LNCaP clone FGC (cell line): ENCODE measurements at regions not wholly inside any gene's neighbourhood (a gene's known extent, or its start where the extent isn't known, plus 50 kb on each side); places are given as distances from the start of the nearest gene placed in this dataset.

Experiments
- DNase-seq: peaks from one replicate; pipeline ENCODE4 v3.0.0-alpha.2; 2011; ENCODE audit warnings: low read depth
- H3K4me3 ChIP-seq: 2 replicates; pipeline ENCODE4 v1.5.1; 2011; ENCODE audit warnings: mild to moderate bottlenecking, low read depth, low read length, control low read depth
- CTCF ChIP-seq: IDR thresholded peaks from 2 replicates; pipeline ENCODE4 v1.5.1; 2012; ENCODE audit warnings: mild to moderate bottlenecking; ENCODE audit not compliant: control insufficient read depth, insufficient read depth; ENCODE audit errors: extremely low read depth

DNA sequence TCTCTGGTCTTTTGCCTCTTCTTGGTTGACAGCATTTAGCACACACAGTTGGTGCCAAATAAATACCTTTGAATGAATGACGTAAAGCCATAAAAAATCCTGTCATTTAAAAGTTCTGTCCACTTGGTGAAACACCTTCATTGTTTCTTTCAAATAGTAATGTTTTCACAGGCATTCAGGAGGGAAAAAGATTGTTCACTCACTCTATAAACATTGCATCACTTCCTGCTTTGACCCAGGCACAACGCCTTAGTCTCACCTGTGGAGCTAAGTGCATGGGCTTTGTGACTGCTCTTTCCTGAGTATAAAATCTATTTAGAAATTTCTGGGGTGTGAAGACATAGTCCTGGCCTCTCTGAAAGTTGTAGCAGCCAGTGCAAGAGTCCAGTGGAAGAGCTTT is 88.9 kb upstream of the CXCL14 start:
- no peak for DNase-seq

DNA sequence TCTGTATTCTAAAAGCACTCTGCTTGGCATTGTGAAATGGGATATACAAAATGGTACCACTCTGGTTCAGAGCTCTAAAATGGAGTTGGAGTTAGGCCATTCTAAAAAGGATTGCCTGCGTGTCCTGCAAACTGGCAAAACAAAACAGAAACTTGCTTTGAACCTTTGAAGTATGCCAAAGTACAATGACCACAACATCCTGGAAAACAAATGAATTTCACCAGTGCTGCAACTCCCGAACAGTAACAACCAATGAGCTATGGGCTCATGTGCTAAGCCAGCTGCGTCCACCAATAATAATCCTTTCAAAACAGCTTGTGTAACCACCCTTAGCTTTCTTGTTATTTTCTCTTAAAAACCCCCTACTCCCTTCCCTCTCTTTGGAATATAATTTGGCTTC is 88.4 kb upstream of the CXCL14 start:
- TF ChIP-seq CTCF = no peak
- DNase-seq = no peak
- H3K4me3 ChIP-seq = no peak overlapping the region

More for the DNA sequence above, 88.9 kb upstream of the CXCL14 start:
- TF ChIP-seq CTCF = no peak
- no peak overlapping the region for H3K4me3 ChIP-seq

GRCh38 chr5:135662683-135663082 is 83.9 kb upstream of the CXCL14 start:
- no peak for TF ChIP-seq CTCF
- H3K4me3 ChIP-seq = no peak overlapping the region
- DNase-seq = no peak

DNA sequence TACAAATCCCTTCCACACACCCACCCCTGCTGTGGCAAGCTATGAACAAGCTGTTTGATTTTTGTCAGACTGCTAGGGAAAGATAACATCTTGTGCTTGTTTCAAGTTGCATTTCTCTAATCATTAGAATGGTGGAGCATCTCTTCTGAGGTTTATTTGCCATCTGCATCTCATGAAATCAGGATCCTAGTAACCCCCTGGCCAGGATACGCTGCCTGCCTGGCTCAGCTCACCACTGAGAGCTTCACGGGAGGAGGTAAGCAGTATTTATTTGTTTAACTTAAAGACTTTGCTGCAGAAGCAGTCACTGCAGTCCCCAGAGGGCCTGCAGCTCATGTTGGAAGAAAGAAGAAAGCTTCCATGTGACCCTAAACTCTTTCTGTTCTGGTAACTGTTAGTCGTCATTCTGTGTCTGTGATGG is 83.3 kb upstream of the CXCL14 start:
- no peak for DNase-seq
- no peak for TF ChIP-seq CTCF
- H3K4me3 ChIP-seq = no peak overlapping the region

GRCh38 chr5:135660826-135661575 is 82.2 kb upstream of the CXCL14 start:
- TF ChIP-seq CTCF = no peak
- DNase-seq = peak; percentile 11
- H3K4me3 ChIP-seq = no peak overlapping the region

DNA sequence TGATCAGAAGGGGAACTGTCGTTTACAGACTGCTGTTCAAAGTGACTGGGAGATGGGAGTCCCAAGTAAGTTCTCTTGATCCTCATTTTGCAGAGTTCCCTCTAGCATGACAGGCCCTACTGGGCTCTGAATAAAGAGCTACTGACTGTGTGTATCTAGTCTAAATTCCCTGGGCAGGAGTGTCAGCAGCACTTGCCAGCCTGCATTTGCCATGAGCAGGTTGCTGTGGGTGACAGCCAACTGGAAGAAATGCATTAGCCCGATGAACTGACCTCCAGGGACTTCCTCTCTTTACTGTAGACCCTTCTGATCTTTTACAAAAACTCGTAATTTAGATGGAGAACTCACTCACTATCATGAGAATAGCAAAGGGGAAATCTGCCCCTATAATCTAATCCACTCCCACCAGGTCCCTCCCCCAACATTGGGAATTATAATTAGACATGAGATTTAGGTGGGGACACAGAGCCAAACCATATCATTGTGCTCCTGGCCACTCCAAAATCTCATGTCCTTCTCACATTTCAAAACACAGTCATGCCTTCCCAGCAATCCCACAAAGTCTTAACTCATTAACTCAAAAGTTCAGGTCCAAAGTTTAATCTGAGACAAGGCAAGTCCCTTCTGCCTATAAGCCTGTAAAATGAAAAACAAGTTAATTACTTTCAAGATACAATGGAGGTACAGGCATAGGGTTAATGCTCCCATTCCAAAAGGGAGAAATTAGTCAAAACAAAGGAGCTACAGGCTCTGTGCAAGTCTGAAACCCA is 78.9 kb upstream of the CXCL14 start:
- no peak for DNase-seq
- no peak for TF ChIP-seq CTCF
- H3K4me3 ChIP-seq = no peak overlapping the region

- TF ChIP-seq CTCF = no peak
Observed at GRCh38 chr5:135655468-135655815, 76.7 kb upstream of the CXCL14 start.

More at GRCh38 chr5:135655468-135655815, 76.7 kb upstream of the CXCL14 start:
- no peak for DNase-seq
- H3K4me3 ChIP-seq = no peak overlapping the region
